ENCODE measurements at regions not wholly inside any gene's neighbourhood (a gene's known extent, or its start where the extent isn't known, plus 50 kb on each side); places are given as distances from the start of the nearest gene placed in this dataset.

DNA sequence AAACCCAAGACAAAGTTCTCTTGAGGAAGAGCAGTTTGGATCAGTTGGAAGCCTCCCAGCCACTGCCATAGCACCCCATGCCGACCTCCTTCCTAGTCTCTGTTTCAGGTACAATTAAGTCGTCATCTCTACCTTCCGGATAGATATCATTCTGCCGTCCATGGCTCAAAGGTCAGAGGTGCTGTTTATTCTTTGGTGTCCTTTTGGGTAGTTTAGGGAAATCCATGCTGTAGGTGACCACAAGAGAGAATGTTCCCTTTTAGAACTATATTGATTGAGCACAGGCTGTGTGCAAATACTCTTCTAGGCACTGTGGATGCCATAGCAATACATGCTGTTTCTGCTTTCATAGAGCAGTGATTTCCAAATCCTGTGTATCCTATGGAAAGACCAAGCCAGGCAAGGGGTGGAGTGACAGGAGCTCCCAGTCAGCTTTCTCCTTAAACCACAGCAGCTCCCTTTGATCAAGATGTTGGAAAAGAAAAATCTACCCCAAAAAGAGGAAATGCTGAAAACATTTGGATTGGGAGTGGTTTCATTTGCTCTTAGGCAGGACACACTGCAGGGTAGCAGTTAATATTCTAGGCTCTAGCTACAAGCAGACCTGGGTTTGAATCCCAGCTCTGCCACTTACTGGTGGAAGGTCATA is 127.9 kb downstream of the PALM2AKAP2 start:
- TF ChIP-seq, protein P1, sequence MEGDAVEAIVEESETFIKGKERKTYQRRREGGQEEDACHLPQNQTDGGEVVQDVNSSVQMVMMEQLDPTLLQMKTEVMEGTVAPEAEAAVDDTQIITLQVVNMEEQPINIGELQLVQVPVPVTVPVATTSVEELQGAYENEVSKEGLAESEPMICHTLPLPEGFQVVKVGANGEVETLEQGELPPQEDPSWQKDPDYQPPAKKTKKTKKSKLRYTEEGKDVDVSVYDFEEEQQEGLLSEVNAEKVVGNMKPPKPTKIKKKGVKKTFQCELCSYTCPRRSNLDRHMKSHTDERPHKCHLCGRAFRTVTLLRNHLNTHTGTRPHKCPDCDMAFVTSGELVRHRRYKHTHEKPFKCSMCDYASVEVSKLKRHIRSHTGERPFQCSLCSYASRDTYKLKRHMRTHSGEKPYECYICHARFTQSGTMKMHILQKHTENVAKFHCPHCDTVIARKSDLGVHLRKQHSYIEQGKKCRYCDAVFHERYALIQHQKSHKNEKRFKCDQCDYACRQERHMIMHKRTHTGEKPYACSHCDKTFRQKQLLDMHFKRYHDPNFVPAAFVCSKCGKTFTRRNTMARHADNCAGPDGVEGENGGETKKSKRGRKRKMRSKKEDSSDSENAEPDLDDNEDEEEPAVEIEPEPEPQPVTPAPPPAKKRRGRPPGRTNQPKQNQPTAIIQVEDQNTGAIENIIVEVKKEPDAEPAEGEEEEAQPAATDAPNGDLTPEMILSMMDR (IDR thresholded peaks at IDR 0.05; ENCODE audit: borderline replicate concordance, extremely low read depth, low read length, poor library complexity, severe bottlenecking): no peak
- no peak for TF ChIP-seq EZH2 (IDR thresholded peaks at IDR 0.05; ENCODE audit: borderline replicate concordance, low read depth, low read length, severe bottlenecking)

Measured in DND-41 (cell line).